Liver (tissue), 8 donors: ENCODE measurements at regions not wholly inside any gene's neighbourhood (a gene's known extent, or its start where the extent isn't known, plus 50 kb on each side); places are given as distances from the start of the nearest gene placed in this dataset.

Source experiments
- DNase-seq: peaks from one replicate; pipeline ENCODE4 v3.0.0-alpha.2; 2017; ENCODE audit warnings: low spot score
- H3K27ac ChIP-seq, 2 donors: one replicate each; pipeline ENCODE4 v1.7.0; 2013; ENCODE audit warnings: inconsistent platforms in 2 of 2, low read length in 2 of 2, control low read depth in 1 of 2, low read depth in 1 of 2, mild to moderate bottlenecking in 1 of 2
- H3K27me3 ChIP-seq, 4 donors: one replicate each; pipeline versions ENCODE4 v1.6.1 to v1.7.0; 2013; ENCODE audit warnings: low read length in 3 of 4, inconsistent platforms in 1 of 4, mild to moderate bottlenecking in 1 of 4, moderate library complexity in 1 of 4; ENCODE audit not compliant: control insufficient read depth in 4 of 4, insufficient read depth in 4 of 4
- H3K36me3 ChIP-seq, 4 donors: one replicate each; pipeline versions ENCODE4 v1.6.1 to v1.7.0; 2013; ENCODE audit warnings: low read length in 3 of 4, mild to moderate bottlenecking in 3 of 4, low read depth in 1 of 4, moderate library complexity in 1 of 4; ENCODE audit not compliant: control insufficient read depth in 4 of 4, insufficient read depth in 3 of 4
- H3K4me1 ChIP-seq, 4 donors: one replicate each; pipeline versions ENCODE4 v1.6.1 to v1.7.0; 2013; ENCODE audit warnings: low read length in 3 of 4, mild to moderate bottlenecking in 3 of 4, moderate library complexity in 1 of 4; ENCODE audit not compliant: control insufficient read depth in 4 of 4, insufficient read depth in 4 of 4
- H3K4me3 ChIP-seq, 3 donors: one replicate each; pipeline versions ENCODE4 v1.6.1 to v1.7.0; 2013; ENCODE audit warnings: low read length in 3 of 3, control low read depth in 1 of 3, low read depth in 1 of 3, mild to moderate bottlenecking in 1 of 3
- H3K9ac ChIP-seq, 2 donors: one replicate each; pipeline ENCODE4 v1.7.0; 2013; ENCODE audit warnings: low read length in 2 of 2, mild to moderate bottlenecking in 2 of 2, moderate library complexity in 2 of 2, control low read depth in 1 of 2, low read depth in 1 of 2
- H3K9me3 ChIP-seq, 4 donors: one replicate each; pipeline versions ENCODE4 v1.6.1 to v1.7.0; 2013; ENCODE audit warnings: low read length in 3 of 4; ENCODE audit not compliant: control insufficient read depth in 4 of 4
- ATF3 ChIP-seq: IDR thresholded peaks from 2 replicates; pipeline ENCODE4 v1.6.1; 2016; ENCODE audit warnings: antibody characterized with exemption
- CTCF ChIP-seq: fragments of 150-350 bp; IDR thresholded peaks from 2 replicates; pipeline ENCODE4 v1.5.1; 2017; ENCODE audit warnings: improper control_type of control experiment, low read depth, low read length; ENCODE audit not compliant: missing input control
- EGR1 ChIP-seq, 2 donors: IDR thresholded peaks; 2 replicates each; pipeline ENCODE4 v1.6.1; 2016 to 2018; ENCODE audit warnings: antibody characterized with exemption in 2 of 2, low read depth in 2 of 2
- FOXA1 ChIP-seq: IDR thresholded peaks from 2 replicates; pipeline ENCODE4 v1.6.1; 2016; ENCODE audit warnings: antibody characterized with exemption
- FOXA2 ChIP-seq: IDR thresholded peaks from 2 replicates; pipeline ENCODE4 v1.6.1; 2016; ENCODE audit warnings: antibody characterized with exemption
- GABPA ChIP-seq, 2 donors: IDR thresholded peaks in 1 of 2; conservative IDR thresholded peaks in 1 of 2; 2 replicates each; pipeline ENCODE4 v1.6.1; 2016; ENCODE audit warnings: antibody characterized with exemption in 2 of 2, mild to moderate bottlenecking in 1 of 2, moderate library complexity in 1 of 2
- HNF4A ChIP-seq, 2 donors: conservative IDR thresholded peaks; 2 replicates each; pipeline ENCODE4 v1.6.1; 2016; ENCODE audit warnings: antibody characterized with exemption in 2 of 2, mild to moderate bottlenecking in 2 of 2
- HNF4G ChIP-seq: IDR thresholded peaks from 2 replicates; pipeline ENCODE4 v1.6.1; 2016; ENCODE audit warnings: antibody characterized with exemption
- JUND ChIP-seq, 2 donors: IDR thresholded peaks; 2 replicates each; pipeline ENCODE4 v1.6.1; 2016; ENCODE audit warnings: antibody characterized with exemption in 2 of 2
- MAX ChIP-seq: IDR thresholded peaks from 2 replicates; pipeline ENCODE4 v1.6.1; 2016; ENCODE audit warnings: antibody characterized with exemption
- NR2F2 ChIP-seq: IDR thresholded peaks from 2 replicates; pipeline ENCODE4 v1.6.1; 2016; ENCODE audit warnings: antibody characterized with exemption
- RAD21 ChIP-seq, 2 donors: IDR thresholded peaks; 2 replicates each; pipeline ENCODE4 v1.6.1; 2016; ENCODE audit warnings: antibody characterized with exemption in 2 of 2, mild to moderate bottlenecking in 2 of 2
- REST ChIP-seq: IDR thresholded peaks from 2 replicates; pipeline ENCODE4 v1.6.1; 2016; ENCODE audit warnings: antibody characterized with exemption, mild to moderate bottlenecking
- RXRA ChIP-seq, 2 donors: IDR thresholded peaks; 2 replicates each; pipeline ENCODE4 v1.6.1; 2017 to 2018; ENCODE audit warnings: antibody characterized with exemption in 2 of 2, mild to moderate bottlenecking in 1 of 2
- SP1 ChIP-seq: IDR thresholded peaks from 2 replicates; pipeline ENCODE4 v1.6.1; 2018; ENCODE audit warnings: antibody characterized with exemption, mild to moderate bottlenecking
- TAF1 ChIP-seq: conservative IDR thresholded peaks from 2 replicates; pipeline ENCODE4 v1.6.1; 2016; ENCODE audit warnings: antibody characterized with exemption, mild to moderate bottlenecking
- YY1 ChIP-seq: IDR thresholded peaks from 2 replicates; pipeline ENCODE4 v1.6.1; 2016; ENCODE audit warnings: antibody characterized with exemption, mild to moderate bottlenecking
- ZBTB33 ChIP-seq: IDR thresholded peaks from 2 replicates; pipeline ENCODE4 v1.6.1; 2016; ENCODE audit warnings: antibody characterized with exemption
- WGBS: extraction: QIAGEN DNeasy Blood & Tissue Kit; methylation state at CpG from one replicate; pipeline ENCODE4 v1.1.7; 2013; 5-methylcytosine and 5-hydroxymethylcytosine counted together
- donor health status: healthy.
- donor health status: healthy.
- donor health status: healthy.
- donor health status: healthy.
- donor health status: healthy.

GRCh38 chr13:99655351-99656091 is 154.2 kb downstream of the TM9SF2 start:
- H3K9me3 ChIP-seq, result no peaks in the 10 kb centered on the region
- peak; percentile 49 for TF ChIP-seq HNF4G
- TF ChIP-seq JUND (IDR thresholded peaks at IDR 0.05), result peak; percentile 82 to 98
- TF ChIP-seq REST, result peak; percentile 96
- no peak for TF ChIP-seq GABPA (IDR thresholded peaks at IDR 0.05 in 1 of 2, conservative IDR thresholded peaks at IDR 0.05 in 1 of 2)
- peak; percentile 51 for TF ChIP-seq MAX
- TF ChIP-seq TAF1, result peak; percentile 96
- peak in 1 of 2 donors; percentile 62 for TF ChIP-seq EGR1 (IDR thresholded peaks at IDR 0.05; ENCODE audit: low read depth in 2 of 2)
- TF ChIP-seq NR2F2, result peak; percentile 43
- TF ChIP-seq HNF4A (conservative IDR thresholded peaks at IDR 0.05), result peak; percentile 84 to 93
- no peak for TF ChIP-seq RAD21 (IDR thresholded peaks at IDR 0.05)
- peak; percentile 88 for TF ChIP-seq SP1
- no peak for TF ChIP-seq CTCF
- TF ChIP-seq FOXA1, result peak; percentile 91
- peak; percentile 83 for TF ChIP-seq FOXA2
- TF ChIP-seq YY1, result peak; percentile 75
- peak; percentile 64 for TF ChIP-seq ZBTB33
- peak; percentile 83 to 95 for TF ChIP-seq RXRA (IDR thresholded peaks at IDR 0.05)
- peak; percentile 46 for TF ChIP-seq ATF3
- peak overlapping the region; percentile 67 to 88 for H3K9ac ChIP-seq
- H3K27ac ChIP-seq, result peak overlapping the region; percentile 91 to 97
- 50% methylated on average over 17 of the region's 17 CpGs for WGBS
- no peaks in the 10 kb centered on the region for H3K36me3 ChIP-seq
- no peaks in the 10 kb centered on the region for H3K27me3 ChIP-seq
- peak; percentile 54 for DNase-seq
- peak overlapping the region; percentile 9 to 35 (median 33) for H3K4me3 ChIP-seq
- peaks cover 5 to 46% (median 29%) of the 10 kb centered on the region in 4 donors for H3K4me1 ChIP-seq
